Neuronal stem cell (in vitro differentiated cells): ENCODE measurements at regions not wholly inside any gene's neighbourhood (a gene's known extent, or its start where the extent isn't known, plus 50 kb on each side); places are given as distances from the start of the nearest gene placed in this dataset.

ENCODE experiments used
- DNase-seq: peaks from one replicate; pipeline ENCODE4 v3.0.0-alpha.2; 2013; ENCODE audit warnings: low spot score
- H2AFZ ChIP-seq: one replicate; pipeline ENCODE4 v1.6.1; 2013; ENCODE audit warnings: mild to moderate bottlenecking, low read length, inconsistent platforms
- H2AK5ac ChIP-seq: 2 replicates; pipeline ENCODE4 v1.6.1; 2013; ENCODE audit warnings: low read depth, mild to moderate bottlenecking, inconsistent platforms, low read length, moderate library complexity, mixed read lengths
- H2BK120ac ChIP-seq: 2 replicates; pipeline ENCODE4 v1.6.1; 2013; ENCODE audit warnings: low read depth, mild to moderate bottlenecking, inconsistent platforms, low read length, moderate library complexity, mixed read lengths
- H2BK12ac ChIP-seq: one replicate; pipeline ENCODE4 v1.6.1; 2013; ENCODE audit warnings: low read length, inconsistent platforms
- H2BK15ac ChIP-seq: 2 replicates; pipeline ENCODE4 v1.6.1; 2013; ENCODE audit warnings: mild to moderate bottlenecking, low read length, inconsistent platforms, mixed read lengths
- H2BK5ac ChIP-seq: one replicate; pipeline ENCODE4 v1.6.1; 2013; ENCODE audit warnings: inconsistent platforms, mild to moderate bottlenecking, low read length, moderate library complexity
- H3K14ac ChIP-seq: one replicate; pipeline ENCODE4 v1.6.1; 2013; ENCODE audit warnings: low read length, inconsistent platforms
- H3K18ac ChIP-seq: 2 replicates; pipeline ENCODE4 v1.6.1; 2013; ENCODE audit warnings: low read length, inconsistent platforms
- H3K23ac ChIP-seq: 2 replicates; pipeline ENCODE4 v1.6.1; 2013; ENCODE audit warnings: low read depth, mild to moderate bottlenecking, mixed read lengths, low read length, inconsistent platforms; ENCODE audit not compliant: poor library complexity
- H3K27ac ChIP-seq: replicated peaks from 3 replicates; pipeline ENCODE4 v1.5.1; 2013; ENCODE audit warnings: low read length, inconsistent platforms
- H3K27me3 ChIP-seq, 3 experiments: 2 replicates each; pipeline ENCODE4 v1.6.1; 2013; ENCODE audit warnings: low read length in 3 of 3, mild to moderate bottlenecking in 2 of 3, inconsistent platforms in 1 of 3, low read depth in 1 of 3, mixed read lengths in 1 of 3, moderate library complexity in 1 of 3; ENCODE audit not compliant: control insufficient read depth in 3 of 3, insufficient read depth in 3 of 3
- H3K36me3 ChIP-seq, 2 donors: replicated peaks in 1 of 2; 2 replicates each; pipeline ENCODE4 v1.6.1; 2013; ENCODE audit warnings: low read length in 2 of 2; ENCODE audit not compliant: control insufficient read depth in 2 of 2, insufficient read depth in 2 of 2
- H3K4ac ChIP-seq: 2 replicates; pipeline ENCODE4 v1.6.1; 2013; ENCODE audit warnings: inconsistent platforms, mild to moderate bottlenecking, low read length, moderate library complexity
- H3K4me1 ChIP-seq, 2 donors: 1 replicate in 1 of 2; 2 replicates in 1 of 2; pipeline ENCODE4 v1.6.1; 2013; ENCODE audit warnings: low read length in 2 of 2, low read depth in 1 of 2; ENCODE audit not compliant: control insufficient read depth in 2 of 2, insufficient read depth in 1 of 2
- H3K4me2 ChIP-seq: one replicate; pipeline ENCODE4 v1.6.1; 2013; ENCODE audit warnings: mild to moderate bottlenecking, low read length, inconsistent platforms; ENCODE audit not compliant: insufficient read depth, poor library complexity, severe bottlenecking
- H3K4me3 ChIP-seq, 2 donors: 2 replicates each; pipeline ENCODE4 v1.5.1; 2013; ENCODE audit warnings: low read length in 2 of 2, mild to moderate bottlenecking in 2 of 2, inconsistent platforms in 1 of 2, moderate library complexity in 1 of 2
- H3K79me1 ChIP-seq: one replicate; pipeline ENCODE4 v1.6.1; 2013; ENCODE audit warnings: low read depth, mild to moderate bottlenecking, inconsistent platforms, low read length, moderate library complexity
- H3K9ac ChIP-seq: one replicate; pipeline ENCODE4 v1.6.1; 2013; ENCODE audit warnings: mild to moderate bottlenecking, low read depth, low read length, inconsistent platforms; ENCODE audit not compliant: poor library complexity
- H3K9me3 ChIP-seq, 2 donors: replicated peaks in 1 of 2; 2 replicates each; pipeline versions ENCODE3 to v1.6.1; 2013; ENCODE audit warnings: low read length in 2 of 2, mild to moderate bottlenecking in 2 of 2, inconsistent platforms in 1 of 2, low read depth in 1 of 2, mixed read lengths in 1 of 2, moderate library complexity in 1 of 2; ENCODE audit not compliant: control insufficient read depth in 2 of 2, insufficient read depth in 1 of 2
- H4K8ac ChIP-seq: one replicate; pipeline ENCODE4 v1.6.1; 2013; ENCODE audit warnings: low read depth, mild to moderate bottlenecking, inconsistent platforms, low read length, moderate library complexity
- H4K91ac ChIP-seq: one replicate; pipeline ENCODE4 v1.6.1; 2013; ENCODE audit warnings: low read length, low read depth, mild to moderate bottlenecking, inconsistent platforms; ENCODE audit not compliant: poor library complexity
- WGBS, 2 donors: extraction: QIAGEN DNeasy Blood & Tissue Kit; methylation state at CpG; one replicate each; pipeline ENCODE4 v1.1.7; 2013; ENCODE audit warnings: missing lambda C conversion rate in 2 of 2, mixed read lengths in 1 of 2; ENCODE audit not compliant: insufficient read length in 2 of 2, insufficient replicate concordance in 1 of 2; ENCODE audit errors: extremely low coverage in 2 of 2; 5-methylcytosine and 5-hydroxymethylcytosine counted together

GRCh38 chr12:115364921-115365320 is 680.9 kb upstream of the TBX3 start:
- H3K27ac ChIP-seq, result no peak overlapping the region
- no peaks in the 10 kb centered on the region for H3K4me1 ChIP-seq
- H3K4me3 ChIP-seq, result no peak overlapping the region
- H2BK12ac ChIP-seq, result no peak overlapping the region
- DNase-seq, result no peak
- H3K9me3 ChIP-seq, result no peaks in the 10 kb centered on the region
- H3K79me1 ChIP-seq, result no peaks in the 10 kb centered on the region
- H2BK5ac ChIP-seq, result no peak overlapping the region
- H3K4ac ChIP-seq, result no peak overlapping the region
- H3K36me3 ChIP-seq, result no peaks in the 10 kb centered on the region
- WGBS, 2 donors, result no CpG with 5 or more reads among the region's 3 CpGs
- H2BK15ac ChIP-seq, result no peak overlapping the region
- H2AK5ac ChIP-seq, result no peak overlapping the region
- no peak overlapping the region for H3K14ac ChIP-seq
- H3K9ac ChIP-seq, result no peak overlapping the region
- H2AFZ ChIP-seq, result no peak overlapping the region
- H2BK120ac ChIP-seq, result no peak overlapping the region
- H3K4me2 ChIP-seq, result no peak overlapping the region
- no peak overlapping the region for H4K91ac ChIP-seq
- H3K23ac ChIP-seq, result no peak overlapping the region
- no peak overlapping the region for H3K18ac ChIP-seq
- no peak overlapping the region for H4K8ac ChIP-seq
- H3K27me3 ChIP-seq, result no peaks in the 10 kb centered on the region

DNA sequence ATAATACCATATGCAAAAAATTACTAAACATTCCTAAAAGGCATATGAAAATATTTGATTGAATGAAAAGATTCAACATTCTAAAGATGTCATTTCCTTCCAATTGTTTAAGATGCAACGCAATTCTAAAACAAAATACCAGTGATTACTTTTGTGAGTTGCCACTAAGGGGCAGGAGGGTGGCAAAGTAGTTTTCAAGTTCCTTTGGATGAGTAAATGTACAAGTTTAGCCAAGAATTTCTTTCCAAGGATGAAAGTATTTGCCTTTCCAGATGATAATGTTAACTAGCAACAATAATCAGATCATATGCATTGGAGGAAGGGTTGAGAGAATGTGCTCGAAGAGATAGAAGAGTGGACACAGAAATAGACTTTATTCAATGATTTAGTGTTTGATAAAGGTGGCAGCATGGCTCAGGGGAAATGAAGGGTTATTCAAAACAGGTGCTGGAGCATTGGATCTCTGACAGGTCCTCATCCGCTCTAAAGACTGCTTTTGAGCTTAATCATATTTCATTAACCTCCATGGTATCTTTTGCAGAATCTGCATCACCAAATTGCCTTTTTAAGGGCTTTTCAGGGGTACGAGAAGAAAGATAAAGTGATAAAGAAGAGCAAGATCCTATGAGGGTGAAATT is 678.5 kb upstream of the TBX3 start:
- Histone ChIP-seq H3K27me3 (no peaks in the 10 kb centered on the region), H3K79me1 (no peaks in the 10 kb centered on the region), H3K9ac (no peak overlapping the region), H3K27ac (no peak overlapping the region), H3K4me3 (no peak overlapping the region), H2BK5ac (no peak overlapping the region), H2BK12ac (no peak overlapping the region), H3K14ac (no peak overlapping the region), H2BK15ac (no peak overlapping the region), H3K4ac (no peak overlapping the region), H2AFZ (no peak overlapping the region), H3K9me3 (no peaks in the 10 kb centered on the region), H4K91ac (no peak overlapping the region), H3K23ac (no peak overlapping the region), H3K36me3 (no peaks in the 10 kb centered on the region), H2AK5ac (no peak overlapping the region), H3K18ac (no peak overlapping the region), H3K4me2 (no peak overlapping the region), H2BK120ac (no peak overlapping the region), H4K8ac (no peak overlapping the region), H3K4me1 (no peaks in the 10 kb centered on the region)
- DNase-seq, result no peak
- WGBS, 2 donors, result no CpG with 5 or more reads among the region's 4 CpGs

DNA sequence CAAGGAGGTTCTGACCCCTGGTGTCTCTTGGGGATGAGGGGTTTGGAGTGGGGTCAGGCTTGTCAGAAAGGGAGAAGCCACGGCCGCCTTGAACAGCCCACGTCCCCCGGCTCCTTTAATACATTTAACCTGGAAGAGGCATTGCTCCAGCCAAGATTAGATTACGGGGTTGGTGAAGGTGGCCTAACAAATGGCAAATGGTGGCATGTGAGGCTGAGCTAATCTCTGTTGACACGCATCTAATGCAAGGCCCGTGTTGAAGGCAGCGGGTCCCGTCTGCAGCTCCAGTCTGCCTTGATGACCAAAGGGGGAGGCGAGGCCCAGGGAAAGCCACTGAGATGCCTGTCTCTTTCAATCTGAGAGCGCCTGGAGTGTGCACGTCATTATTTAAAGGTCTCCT is 673.7 kb upstream of the TBX3 start:
- Histone ChIP-seq H3K27me3 (no peaks in the 10 kb centered on the region), H3K9me3 (no peaks in the 10 kb centered on the region), H2BK15ac (no peak overlapping the region), H4K91ac (no peak overlapping the region), H3K79me1 (no peaks in the 10 kb centered on the region), H2BK12ac (no peak overlapping the region), H3K23ac (no peak overlapping the region), H2AFZ (no peak overlapping the region), H3K14ac (no peak overlapping the region), H2BK120ac (no peak overlapping the region), H3K18ac (no peak overlapping the region), H3K4me3 (no peak overlapping the region), H4K8ac (no peak overlapping the region), H3K4me2 (no peak overlapping the region), H3K4me1 (no peaks in the 10 kb centered on the region), H2AK5ac (no peak overlapping the region), H3K4ac (no peak overlapping the region), H3K27ac (no peak overlapping the region), H3K9ac (no peak overlapping the region), H2BK5ac (no peak overlapping the region), H3K36me3 (no peaks in the 10 kb centered on the region)
- no peak for DNase-seq
- no CpG with 5 or more reads among the region's 12 CpGs for WGBS, 2 donors

- Histone ChIP-seq H3K79me1 (no peaks in the 10 kb centered on the region), H3K23ac (no peak overlapping the region), H3K9me3 (no peaks in the 10 kb centered on the region), H2BK5ac (no peak overlapping the region), H3K4me1 (no peaks in the 10 kb centered on the region), H3K14ac (no peak overlapping the region), H3K4me3 (no peak overlapping the region), H2AFZ (no peak overlapping the region), H3K9ac (no peak overlapping the region), H3K18ac (no peak overlapping the region), H3K27ac (no peak overlapping the region), H3K4me2 (no peak overlapping the region), H2AK5ac (no peak overlapping the region), H3K36me3 (no peaks in the 10 kb centered on the region), H3K27me3 (no peaks in the 10 kb centered on the region), H2BK120ac (no peak overlapping the region), H4K91ac (no peak overlapping the region), H2BK15ac (no peak overlapping the region), H3K4ac (no peak overlapping the region), H2BK12ac (no peak overlapping the region), H4K8ac (no peak overlapping the region)
- no CpG with 5 or more reads among the region's 2 CpGs for WGBS, 2 donors
- DNase-seq, result no peak
Observed at GRCh38 chr12:115355301-115355700, 671.3 kb upstream of the TBX3 start.
